Stimulated activated CD4-positive, alpha-beta T cell treated with anti-CD3 and anti-CD28 coated beads, Interleukin-4, amount 100 ng/mL, for 4 hours (primary cell): ENCODE measurements at regions not wholly inside any gene's neighbourhood (a gene's known extent, or its start where the extent isn't known, plus 50 kb on each side); places are given as distances from the start of the nearest gene placed in this dataset.
"Not testable (repeated sequence)": the region's sequence is repeated elsewhere in the genome, so short reads cannot be mapped to it uniquely, and the experiment has no call there.

ENCODE experiments used
- DNase-seq, 2 experiments: peaks; one replicate each; pipeline ENCODE4 v3.0.0-alpha.2; 2020

GRCh38 chr13:90568165-90568564 is 779.3 kb upstream of the MIR17HG start:
- DNase-seq = no peak

- DNase-seq = no peak
Measured at GRCh38 chr13:90576067-90576466, 771.4 kb upstream of the MIR17HG start.

GRCh38 chr13:90577726-90578125 is 769.8 kb upstream of the MIR17HG start:
- DNase-seq = no peak

- DNase-seq = no peak
Measured at GRCh38 chr13:90585392-90585791, 762.1 kb upstream of the MIR17HG start.

- DNase-seq = no peak
Measured at GRCh38 chr13:90591260-90591926, 756.1 kb upstream of the MIR17HG start.

DNA sequence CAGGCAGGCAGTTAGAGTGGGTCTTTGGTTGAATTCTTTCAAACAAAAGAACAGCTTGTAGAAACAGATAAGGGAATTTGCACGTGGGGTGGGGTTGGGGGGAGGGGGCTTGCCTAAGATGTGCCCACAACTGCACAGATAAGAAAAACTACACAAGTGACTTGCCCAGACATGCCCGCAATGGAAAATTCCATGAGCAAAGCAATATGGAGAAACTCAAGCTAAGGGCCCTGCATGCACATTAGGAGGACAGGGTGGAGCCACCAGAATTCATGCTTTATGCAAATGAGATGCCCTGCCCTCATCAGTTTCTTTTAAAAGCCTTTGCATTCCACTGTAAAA is 755.6 kb upstream of the MIR17HG start:
- no peak for DNase-seq

DNA sequence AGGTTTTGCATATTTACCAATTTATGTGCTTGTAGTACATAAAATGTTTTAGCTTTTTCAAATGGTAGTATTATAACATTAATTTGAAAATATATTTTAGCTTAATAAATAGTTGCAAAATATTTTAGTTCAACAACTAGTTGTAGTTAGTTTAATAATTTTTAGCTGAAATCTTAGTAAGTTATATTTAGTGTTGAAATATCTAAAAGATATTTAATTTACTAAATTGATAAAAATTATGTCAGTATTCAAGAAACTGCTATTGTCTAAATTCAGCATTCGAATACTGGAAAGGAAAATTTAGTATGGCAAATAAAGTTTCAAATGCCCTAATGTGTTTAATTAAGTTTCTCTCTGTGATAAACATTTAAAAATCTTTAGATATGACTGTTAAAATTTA is 754.5 kb upstream of the MIR17HG start:
- DNase-seq = no peak

- DNase-seq = no peak
Measured at GRCh38 chr13:90594681-90595080, 752.8 kb upstream of the MIR17HG start.

GRCh38 chr13:90605664-90606063 is 741.8 kb upstream of the MIR17HG start:
- DNase-seq = no peak

DNA sequence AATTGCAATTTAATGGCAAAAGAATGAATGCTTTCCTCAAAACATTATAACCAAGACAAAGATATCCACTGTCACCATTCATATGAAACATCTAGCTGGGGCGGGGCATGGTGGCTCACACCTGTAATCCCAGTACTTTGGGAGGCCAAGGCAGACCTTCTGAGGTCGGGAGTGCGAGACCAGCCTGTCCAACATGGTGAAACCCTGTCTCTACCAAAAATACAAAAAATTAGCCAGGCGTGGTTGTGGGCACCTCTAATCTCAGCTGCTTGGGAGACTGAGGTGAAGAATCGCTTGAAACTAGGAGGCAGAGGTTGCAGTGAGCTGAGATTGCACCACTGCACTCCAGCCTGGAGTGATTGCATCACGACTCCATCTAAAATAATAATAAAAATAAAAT is 740.6 kb upstream of the MIR17HG start:
- not testable (repeated sequence) for DNase-seq

DNA sequence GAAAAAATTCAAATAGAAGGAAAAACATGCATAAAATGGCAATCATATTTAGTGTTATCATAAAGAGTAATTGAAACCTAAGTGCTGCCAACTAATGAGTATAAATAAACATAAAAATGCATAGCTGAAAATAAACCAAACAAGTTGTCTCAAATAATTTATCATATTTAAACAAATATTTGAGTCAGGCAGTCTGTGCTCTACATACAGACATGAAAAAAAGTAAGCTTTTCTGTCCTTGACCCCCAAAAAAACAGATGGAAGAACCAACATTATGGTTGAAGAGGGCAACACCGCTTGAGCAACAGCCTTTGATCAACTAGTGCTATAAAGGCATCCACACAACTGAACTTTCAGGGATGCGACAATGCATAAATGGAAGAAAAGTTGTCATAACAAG is 735.1 kb upstream of the MIR17HG start:
- DNase-seq = no peak

DNA sequence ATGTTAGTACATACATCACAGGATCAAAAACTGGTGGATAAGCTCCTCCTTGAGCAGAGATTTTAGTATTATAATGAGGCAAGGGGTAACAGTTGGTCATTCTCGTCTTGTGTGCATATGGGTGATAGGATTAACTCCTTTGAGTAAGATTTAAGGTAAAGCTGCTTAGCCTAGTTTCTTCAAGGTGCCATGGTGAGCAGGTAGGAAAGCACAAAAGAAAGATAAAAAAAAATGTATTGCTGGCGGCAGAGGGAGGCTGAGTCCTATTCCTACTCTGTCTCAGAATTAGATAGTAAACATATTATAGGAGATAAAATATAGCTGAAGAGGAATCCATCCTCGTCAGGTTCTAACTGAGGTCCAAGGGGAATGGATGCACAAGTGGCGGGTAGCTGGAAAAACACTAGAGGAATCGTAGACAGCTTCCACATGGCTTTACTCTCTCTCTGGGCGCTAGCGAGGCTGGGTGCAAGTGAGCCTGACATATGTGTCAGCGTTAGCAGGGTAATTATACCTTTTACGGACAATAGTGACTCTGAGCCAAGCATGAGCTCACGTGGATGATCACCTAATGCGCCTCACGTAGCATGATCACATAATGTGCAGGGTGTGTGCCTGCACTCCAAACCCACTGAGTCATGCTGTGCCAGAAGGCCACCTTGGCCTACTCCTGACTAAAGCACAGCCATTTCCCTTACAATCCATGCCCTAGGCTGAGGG is 734.3 kb upstream of the MIR17HG start:
- DNase-seq = no peak

GRCh38 chr13:90615236-90615635 is 732.3 kb upstream of the MIR17HG start:
- DNase-seq = no peak

DNA sequence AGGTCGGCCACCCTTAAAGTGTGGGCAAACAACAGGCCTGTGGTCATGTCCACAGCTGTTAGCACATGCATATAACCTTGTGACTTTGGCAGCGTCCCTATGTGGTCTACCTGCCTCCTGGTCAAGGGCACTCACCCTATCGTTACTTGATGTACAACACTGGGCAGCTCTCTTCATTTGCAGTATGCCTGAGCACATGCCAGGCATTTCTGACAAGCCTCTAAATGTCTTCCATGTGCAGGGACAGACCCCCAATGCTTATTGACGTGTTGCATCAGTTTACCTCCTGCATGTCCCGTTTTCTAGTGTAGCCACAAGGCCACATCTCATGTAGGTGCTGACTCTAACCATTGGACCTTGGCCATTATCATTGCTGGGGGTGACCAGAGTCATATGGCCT is 731.7 kb upstream of the MIR17HG start:
- DNase-seq = no peak

- DNase-seq = no peak
Measured at GRCh38 chr13:90618133-90618532, 729.4 kb upstream of the MIR17HG start.

- DNase-seq = no peak
Measured at GRCh38 chr13:90622541-90622940, 724.9 kb upstream of the MIR17HG start.

DNA sequence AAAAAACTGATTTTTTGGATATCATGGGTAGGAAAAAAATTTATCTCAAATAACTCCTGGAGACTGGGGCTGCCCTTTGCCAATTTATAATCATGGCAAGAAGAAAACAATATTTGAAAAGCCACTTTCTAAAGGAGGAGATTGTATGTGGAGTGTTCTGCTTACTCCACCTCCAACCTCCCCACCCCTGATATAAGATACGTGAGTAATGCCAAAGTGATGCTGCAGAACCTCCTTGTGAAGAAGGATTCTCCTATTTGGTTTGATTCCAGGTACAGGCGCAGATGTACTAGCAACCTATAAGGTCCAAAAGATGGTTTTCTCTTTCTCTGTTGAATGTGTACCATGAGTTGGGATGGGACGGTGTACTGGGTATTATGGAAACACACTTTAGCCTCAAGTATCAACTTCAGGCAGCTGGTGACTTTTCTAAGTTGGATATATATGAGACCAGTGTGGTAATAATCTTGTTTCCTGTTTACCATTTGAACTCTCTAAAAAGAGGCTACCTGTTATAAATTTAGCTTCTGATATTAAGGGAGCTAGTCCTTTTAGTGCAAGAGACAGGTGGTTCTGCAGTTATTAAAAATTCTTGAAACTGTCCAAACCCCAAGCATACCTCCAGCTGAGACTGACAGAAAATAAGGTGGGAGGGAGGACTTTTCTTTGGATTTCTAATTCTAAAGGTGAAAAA is 724.0 kb upstream of the MIR17HG start:
- no peak for DNase-seq

- DNase-seq = no peak
Measured at GRCh38 chr13:90627813-90628212, 719.7 kb upstream of the MIR17HG start.

GRCh38 chr13:90628471-90628870 is 719.0 kb upstream of the MIR17HG start:
- no peak for DNase-seq

GRCh38 chr13:90630716-90631115 is 716.8 kb upstream of the MIR17HG start:
- DNase-seq = no peak

GRCh38 chr13:90632184-90632583 is 715.3 kb upstream of the MIR17HG start:
- no peak for DNase-seq

DNA sequence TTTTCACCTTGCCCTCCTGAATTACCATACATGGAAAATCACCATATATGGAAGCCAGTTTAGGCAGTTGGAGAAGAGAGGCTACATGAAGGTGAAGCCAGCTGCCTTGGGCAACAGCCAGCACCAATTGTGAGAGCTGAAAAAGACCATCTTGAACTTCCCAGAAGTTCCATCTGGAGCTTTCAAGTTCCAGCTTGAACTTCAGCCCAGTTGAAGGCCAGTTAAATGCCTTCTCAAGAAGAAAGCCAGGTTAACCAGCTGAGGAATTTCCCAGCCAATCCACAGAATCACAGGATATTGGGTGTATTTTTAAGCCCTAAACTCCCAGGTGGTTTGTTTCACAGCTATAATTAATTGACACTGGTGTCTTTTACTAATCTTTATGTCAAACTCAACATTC is 713.6 kb upstream of the MIR17HG start:
- no peak for DNase-seq

DNA sequence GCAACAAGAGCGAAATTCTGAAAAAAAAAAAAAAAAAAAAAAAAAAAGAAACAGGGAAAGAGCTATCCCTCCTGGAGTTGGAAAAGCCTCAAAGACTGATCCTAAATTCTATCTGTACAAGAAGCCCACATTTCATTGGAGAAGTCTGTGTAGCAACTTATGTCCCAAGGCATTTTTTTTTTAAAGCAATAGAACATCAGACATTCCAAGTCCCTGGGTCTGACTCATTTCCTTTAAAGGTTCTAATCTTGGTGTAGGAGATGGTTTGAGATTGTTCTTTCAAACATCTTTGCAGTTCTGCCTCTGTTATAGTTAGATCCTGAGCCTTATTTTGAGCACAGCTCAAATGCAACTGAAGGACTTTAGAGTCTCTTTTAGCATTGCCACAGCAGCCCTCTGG is 706.5 kb upstream of the MIR17HG start:
- DNase-seq = no peak

- no peak for DNase-seq
Measured at GRCh38 chr13:90641884-90642283, 705.6 kb upstream of the MIR17HG start.
